GM12891 (cell line): ENCODE measurements at regions not wholly inside any gene's neighbourhood (a gene's known extent, or its start where the extent isn't known, plus 50 kb on each side); places are given as distances from the start of the nearest gene placed in this dataset.

ENCODE experiments used
- POLR2A ChIP-seq: IDR thresholded peaks from 2 replicates; pipeline ENCODE4 v1.6.1; 2011; ENCODE audit warnings: low read depth, low read length, control low read depth
- POLR2AphosphoS5 ChIP-seq: IDR thresholded peaks from 2 replicates; pipeline ENCODE4 v1.6.1; 2011; ENCODE audit warnings: low read depth, low read length, control low read depth

DNA sequence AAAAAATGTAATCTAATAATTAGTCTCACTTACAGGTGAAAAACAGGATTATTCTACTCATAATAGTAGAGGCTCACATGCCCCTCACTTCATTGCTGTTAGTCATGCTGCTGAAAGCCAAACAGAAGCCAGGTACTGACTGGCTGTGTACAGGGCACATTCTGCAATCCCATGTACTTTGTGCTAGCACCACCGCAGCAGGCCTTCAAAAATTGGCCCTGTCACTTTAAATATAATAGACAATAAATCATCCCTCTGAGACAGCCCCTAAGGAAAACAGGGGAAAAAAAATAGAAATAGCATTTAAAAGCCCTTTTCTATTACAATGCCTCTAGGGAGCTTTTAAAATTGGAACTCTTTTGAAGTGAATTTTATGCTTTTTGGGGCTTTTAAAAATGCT is 723.8 kb downstream of the TUSC7 start:
- TF ChIP-seq POLR2AphosphoS5 (no peak), POLR2A (no peak)
